ENCODE measurements at regions not wholly inside any gene's neighbourhood (a gene's known extent, or its start where the extent isn't known, plus 50 kb on each side); places are given as distances from the start of the nearest gene placed in this dataset.
A peak's percentile ranks its signal among the peaks of the same experiment; 100 is the strongest.
"Not testable (repeated sequence)": the region's sequence is repeated elsewhere in the genome, so short reads cannot be mapped to it uniquely, and the experiment has no call there.

DNA sequence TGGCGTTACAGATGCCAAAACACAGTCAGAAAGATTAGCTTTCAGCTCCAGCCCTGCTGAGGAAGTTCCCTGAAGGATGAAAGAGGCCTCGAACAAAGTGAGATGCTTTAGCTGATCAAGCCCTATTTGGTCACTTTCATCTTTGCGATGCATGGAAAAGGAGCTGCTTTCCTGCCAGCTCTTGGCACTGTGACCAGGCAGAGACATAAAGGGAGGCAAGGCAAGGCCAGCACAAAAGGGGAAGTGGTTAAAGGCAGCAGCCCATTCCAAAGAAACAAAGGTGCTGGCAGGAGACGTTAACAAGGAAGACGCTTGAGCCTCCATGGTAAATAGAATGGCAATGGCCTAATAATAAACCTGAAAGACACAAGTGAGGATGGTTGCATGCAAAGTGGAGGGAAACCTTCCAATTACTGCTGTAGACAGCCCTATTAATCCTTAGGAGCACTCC, 617.1 kb upstream of the INTU start:
- DNase-seq, result no peak
- in situ Hi-C loops (cut with HindIII; ENCODE audit: low pct_ligation_motif_present, low pct_unique_long_range_greater_than_20kb, low sequenced_read_pairs), result no loop called here

DNA sequence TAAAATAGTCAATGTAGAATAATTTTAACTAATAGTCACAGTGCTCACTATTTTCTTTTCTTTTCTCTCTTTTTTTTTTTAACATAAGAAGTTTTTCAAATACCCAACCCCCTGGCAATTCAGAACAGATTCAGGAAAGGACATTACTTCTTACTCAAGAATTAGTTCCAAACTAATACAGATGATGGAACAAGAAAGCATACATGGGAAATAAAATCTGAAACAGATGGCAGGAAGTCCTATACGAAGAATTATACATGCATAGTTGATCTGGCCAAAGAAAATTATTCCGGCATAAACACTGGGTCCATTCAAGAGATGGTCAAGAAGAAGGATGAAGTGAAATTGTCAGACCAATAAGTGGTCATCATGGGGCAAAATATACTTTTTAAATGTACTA, 614.4 kb upstream of the INTU start:
- DNase-seq, result no peak
- in situ Hi-C loops (cut with HindIII; ENCODE audit: low pct_ligation_motif_present, low pct_unique_long_range_greater_than_20kb, low sequenced_read_pairs), result no loop called here

DNA sequence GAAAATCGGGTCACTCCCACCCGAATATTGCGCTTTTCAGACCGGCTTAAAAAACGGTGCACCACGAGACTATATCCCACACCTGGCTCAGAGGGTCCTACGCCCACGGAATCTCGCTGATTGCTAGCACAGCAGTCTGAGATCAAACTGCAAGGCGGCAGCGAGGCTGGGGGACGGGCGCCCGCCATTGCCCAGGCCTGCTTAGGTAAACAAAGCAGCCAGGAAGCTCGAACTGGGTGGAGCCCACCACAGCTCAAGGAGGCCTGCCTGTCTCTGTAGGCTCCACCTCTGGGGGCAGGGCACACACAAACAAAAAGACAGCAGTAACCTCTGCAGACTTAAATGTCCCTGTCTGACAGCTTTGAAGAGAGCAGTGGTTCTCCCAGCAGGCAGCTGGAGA, 611.9 kb upstream of the INTU start:
- in situ Hi-C loops (cut with HindIII; ENCODE audit: low pct_ligation_motif_present, low pct_unique_long_range_greater_than_20kb, low sequenced_read_pairs); DNase-seq: not testable (repeated sequence)

DNA sequence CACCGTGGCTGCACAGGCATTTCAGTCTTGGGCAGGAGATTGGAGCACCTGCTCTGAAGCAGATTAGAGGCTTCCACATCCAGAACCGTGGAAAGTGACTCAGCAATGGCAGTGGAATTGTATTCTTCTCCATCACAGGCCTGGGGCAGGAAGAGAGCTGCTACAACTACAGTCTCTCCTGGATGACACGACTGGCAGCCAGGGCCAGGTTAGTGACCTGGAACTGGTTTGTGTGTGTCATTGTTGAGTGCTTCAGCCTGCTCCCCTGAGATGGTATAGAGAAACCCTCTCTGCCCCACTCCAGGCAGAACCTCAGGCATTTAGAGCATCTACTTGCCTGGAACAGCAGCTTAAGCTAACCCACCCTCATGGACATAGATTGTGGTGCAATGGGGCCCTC, 596.5 kb upstream of the INTU start:
- in situ Hi-C loops (cut with HindIII; ENCODE audit: low pct_ligation_motif_present, low pct_unique_long_range_greater_than_20kb, low sequenced_read_pairs), result no loop called here
- DNase-seq, result no peak

DNA sequence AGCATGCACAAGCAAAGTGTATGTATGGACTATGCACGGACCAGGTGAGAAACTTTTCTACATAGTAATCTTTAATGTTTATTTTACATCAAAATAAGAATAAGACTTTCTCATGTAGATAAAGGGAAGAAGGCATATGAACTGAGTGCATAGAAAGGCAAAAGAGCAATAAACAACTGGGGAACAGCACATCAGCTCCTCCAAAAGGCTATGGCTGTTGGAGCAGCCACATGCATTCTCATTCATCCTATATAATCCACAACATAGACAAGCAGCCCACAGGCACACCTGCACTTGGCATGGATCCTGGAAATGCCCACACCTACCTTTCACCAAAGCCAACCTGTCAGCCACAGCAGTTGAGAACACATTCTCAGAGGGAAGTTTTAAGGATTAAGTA, 586.9 kb upstream of the INTU start:
- in situ Hi-C loops (cut with HindIII; ENCODE audit: low pct_ligation_motif_present, low pct_unique_long_range_greater_than_20kb, low sequenced_read_pairs), result no loop called here

DNA sequence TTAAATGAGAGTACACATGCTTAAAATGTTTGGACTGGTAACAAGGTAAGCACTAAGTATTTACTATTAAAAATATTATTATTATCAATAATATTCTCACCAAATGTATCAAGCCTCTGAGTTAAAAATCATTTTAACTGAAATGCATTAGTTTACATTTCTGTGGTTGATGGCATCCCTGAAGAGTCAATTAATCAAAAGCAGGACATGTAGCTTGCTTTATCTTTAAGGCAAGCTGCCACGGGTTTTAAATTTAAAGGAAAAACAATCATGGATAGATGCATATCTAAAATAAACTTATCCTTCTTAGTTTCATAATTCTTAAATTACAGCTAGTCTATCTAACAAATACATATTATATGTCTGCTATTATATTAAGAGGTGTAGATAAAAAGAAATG, 584.8 kb upstream of the INTU start:
- in situ Hi-C loops (cut with HindIII; ENCODE audit: low pct_ligation_motif_present, low pct_unique_long_range_greater_than_20kb, low sequenced_read_pairs), result no loop called here
- DNase-seq, result no peak

More for the DNA sequence above, 586.9 kb upstream of the INTU start:
- DNase-seq, result no peak

DNA sequence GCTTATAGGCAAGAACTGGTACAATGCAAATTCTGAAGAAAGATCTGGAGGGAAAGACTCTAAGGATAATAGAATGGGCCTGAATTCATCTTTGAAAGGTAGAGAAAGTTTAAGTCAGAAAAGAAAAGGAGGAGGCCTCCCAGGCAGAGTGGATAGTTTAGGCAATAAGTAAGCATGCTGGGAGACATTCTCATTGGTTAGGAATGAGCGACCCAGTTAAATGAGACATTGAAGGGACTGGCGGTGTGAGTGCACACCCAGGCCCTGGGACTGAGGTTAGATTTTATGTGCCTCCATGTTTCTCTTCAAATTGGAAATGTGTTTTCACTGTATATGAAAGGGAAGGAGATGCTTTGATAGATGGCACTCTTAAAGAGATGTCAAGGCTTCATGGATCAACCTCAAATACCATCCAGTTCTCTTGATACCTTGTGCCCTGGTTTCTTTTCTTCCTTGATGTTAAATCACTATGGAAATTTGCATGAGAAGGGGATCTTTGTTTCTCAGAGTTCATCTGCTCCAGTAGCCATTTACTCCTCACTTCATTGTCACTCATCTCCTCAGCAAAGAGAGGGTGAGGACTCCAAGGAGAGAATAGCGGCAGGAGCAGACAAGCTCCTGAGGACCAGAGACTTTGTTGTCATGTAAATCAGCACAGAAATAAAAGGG, 584.2 kb upstream of the INTU start:
- no peak for DNase-seq
- in situ Hi-C loops (cut with HindIII; ENCODE audit: low pct_ligation_motif_present, low pct_unique_long_range_greater_than_20kb, low sequenced_read_pairs), result no loop called here

DNA sequence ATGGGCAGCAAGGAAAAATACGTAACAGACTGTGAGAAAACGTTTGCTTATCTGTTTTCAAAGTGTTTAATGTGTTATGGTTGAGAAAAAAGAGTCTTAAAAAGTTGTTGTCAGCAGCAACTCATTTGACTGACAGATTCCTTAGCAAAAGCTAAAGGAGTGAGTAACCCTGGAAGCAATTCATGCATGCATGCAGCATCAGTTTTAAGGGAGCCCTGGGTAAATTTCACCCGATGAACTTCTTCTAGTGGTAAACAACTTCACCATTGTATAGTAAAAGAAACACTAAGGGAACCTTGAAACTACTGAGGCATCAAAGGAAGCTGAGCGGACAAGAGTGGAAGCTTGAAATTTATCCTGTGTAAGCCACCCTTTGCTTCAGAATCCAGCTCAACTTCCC, 583.2 kb upstream of the INTU start:
- in situ Hi-C loops (cut with HindIII; ENCODE audit: low pct_ligation_motif_present, low pct_unique_long_range_greater_than_20kb, low sequenced_read_pairs), result no loop called here
- DNase-seq, result peak; percentile 34

DNA sequence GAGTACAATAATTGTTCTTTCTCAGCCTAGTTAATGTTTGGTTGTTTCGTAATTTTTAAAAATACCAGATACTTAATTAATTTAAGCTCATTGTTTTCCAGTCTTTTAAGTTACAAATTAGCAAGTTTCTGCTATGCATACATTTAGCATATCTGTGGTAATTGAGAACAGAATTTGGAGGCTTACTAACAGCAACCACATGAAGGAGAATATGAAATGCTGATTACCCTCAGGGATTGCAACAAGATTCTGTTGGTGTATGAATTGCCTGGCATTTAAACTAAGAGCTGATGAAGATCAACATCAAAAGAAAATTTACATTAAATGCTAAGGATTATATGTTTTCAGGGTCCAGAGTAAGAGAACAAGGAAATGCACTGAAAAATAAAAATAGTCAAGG, 580.0 kb upstream of the INTU start:
- no peak for DNase-seq
- in situ Hi-C loops (cut with HindIII; ENCODE audit: low pct_ligation_motif_present, low pct_unique_long_range_greater_than_20kb, low sequenced_read_pairs), result no loop called here

DNA sequence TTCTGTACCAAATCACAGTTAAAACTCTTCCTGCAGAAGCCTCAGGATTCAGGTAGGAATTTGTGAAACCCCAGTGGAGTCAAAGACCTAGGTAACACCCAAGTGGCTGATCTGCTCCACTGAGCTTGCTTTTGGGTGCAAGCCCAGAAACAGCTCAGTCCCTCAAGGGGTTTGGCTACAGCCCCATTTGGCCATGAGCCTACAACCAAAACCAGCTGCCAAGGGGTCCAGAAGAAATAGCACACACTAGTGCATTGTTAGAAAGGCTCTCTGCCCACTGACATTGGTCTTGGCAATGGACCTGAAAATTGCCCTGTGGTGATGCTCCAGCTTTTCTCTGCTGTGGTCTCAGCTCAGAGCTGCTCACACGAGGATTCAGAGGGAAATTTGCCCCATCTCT, 577.4 kb upstream of the INTU start:
- DNase-seq, result peak; percentile 79
- in situ Hi-C loops (cut with HindIII; ENCODE audit: low pct_ligation_motif_present, low pct_unique_long_range_greater_than_20kb, low sequenced_read_pairs), result no loop called here

DNA sequence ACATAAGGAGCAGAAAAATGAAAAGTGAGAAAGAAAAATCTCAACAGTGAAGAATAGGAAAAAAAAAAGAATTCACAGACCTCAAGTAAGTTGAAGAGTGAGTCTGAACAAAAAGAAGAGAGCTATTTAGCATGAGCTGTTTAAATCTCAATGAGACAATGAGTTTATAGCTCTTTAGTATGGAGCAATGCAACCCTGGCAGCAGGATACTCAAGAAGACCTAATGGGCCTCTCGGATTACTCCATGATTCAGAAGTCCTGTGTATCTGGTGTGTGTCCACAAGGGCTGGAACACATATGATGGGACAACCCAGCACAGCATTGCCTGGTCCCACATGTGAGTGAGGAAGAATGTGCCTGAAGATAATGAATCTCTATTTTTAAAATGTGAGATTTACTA, 563.1 kb upstream of the INTU start:
- no peak for DNase-seq
- in situ Hi-C loops (cut with HindIII; ENCODE audit: low pct_ligation_motif_present, low pct_unique_long_range_greater_than_20kb, low sequenced_read_pairs), result no loop called here

DNA sequence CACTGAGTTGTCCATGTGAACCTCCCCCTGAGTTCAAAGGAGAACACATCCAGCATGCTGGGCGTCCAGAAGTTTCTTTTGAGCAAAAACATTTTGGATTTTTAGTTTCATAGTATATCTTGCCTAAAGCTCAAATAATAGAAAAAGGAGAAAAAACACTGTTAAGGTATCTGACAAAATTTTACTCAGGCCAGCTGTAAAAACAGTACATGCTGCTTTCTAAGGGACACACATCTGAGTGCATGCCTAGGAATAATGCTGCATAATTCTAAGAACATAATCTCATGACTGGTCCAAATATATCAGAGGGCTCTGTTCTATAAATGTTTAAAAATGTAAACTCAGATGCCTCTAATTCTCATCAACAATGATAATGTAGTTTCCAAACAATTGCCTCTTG, 561.3 kb upstream of the INTU start:
- in situ Hi-C loops (cut with HindIII; ENCODE audit: low pct_ligation_motif_present, low pct_unique_long_range_greater_than_20kb, low sequenced_read_pairs), result no loop called here
- DNase-seq, result no peak

DNA sequence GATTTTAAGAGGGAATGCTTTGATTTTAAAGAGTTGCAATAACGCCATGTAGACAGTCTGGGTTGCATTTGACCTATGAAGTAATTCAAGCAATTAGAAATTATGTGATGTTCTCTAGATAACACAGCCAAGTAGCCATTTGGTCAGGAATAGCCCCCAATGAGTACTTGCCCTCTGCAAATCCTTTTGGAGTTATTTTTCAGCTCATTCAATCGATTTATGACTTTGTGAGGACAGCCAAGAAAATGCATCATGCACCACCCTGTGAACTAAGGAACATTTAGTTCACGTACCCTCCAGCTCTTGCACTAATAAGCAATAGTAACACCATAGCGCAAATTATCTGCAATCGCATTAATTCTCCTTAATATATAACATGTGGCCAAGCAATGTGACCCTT, 552.6 kb upstream of the INTU start:
- no peak for DNase-seq

DNA sequence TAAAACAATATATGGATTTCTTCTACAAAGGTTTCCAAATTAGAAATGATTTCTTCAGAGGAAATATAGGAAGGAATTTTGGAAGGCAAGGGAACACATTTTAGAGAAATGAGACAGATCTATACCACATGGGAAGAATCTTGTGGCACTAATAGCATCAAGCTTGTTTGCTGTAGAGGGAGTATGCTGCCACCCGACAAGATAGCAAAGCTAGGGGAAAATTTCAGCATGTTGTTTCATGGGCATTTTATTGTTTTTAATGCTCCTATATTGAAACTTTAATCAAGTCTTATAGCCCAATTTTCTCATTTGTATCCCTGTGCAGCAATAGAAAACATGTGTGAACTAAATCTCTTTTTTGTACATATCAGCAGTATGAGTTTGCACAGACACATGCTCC, 551.7 kb upstream of the INTU start:
- in situ Hi-C loops (cut with HindIII; ENCODE audit: low pct_ligation_motif_present, low pct_unique_long_range_greater_than_20kb, low sequenced_read_pairs), result no loop called here
- no peak for DNase-seq

More for the DNA sequence above, 552.6 kb upstream of the INTU start:
- in situ Hi-C loops (cut with HindIII; ENCODE audit: low pct_ligation_motif_present, low pct_unique_long_range_greater_than_20kb, low sequenced_read_pairs), result no loop called here

DNA sequence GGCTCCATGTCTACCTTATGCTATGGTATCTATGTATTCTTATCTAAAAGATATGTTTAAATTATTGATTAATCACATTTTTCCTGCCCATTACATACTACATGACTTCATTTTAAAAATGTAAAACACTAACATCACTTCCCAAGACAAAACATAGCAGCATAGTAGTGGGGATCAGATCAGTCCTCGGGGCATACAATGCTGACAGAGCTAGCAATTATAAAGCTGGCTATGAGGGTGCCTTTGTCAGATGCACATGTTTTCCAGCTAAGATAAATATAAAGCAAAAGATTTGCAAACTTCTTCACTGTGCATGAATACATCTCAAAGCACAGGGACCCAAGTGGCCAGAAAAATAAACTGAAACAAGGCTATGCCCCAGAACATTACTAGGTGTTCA, 549.8 kb upstream of the INTU start:
- DNase-seq, result no peak
- in situ Hi-C loops (cut with HindIII; ENCODE audit: low pct_ligation_motif_present, low pct_unique_long_range_greater_than_20kb, low sequenced_read_pairs), result no loop called here

DNA sequence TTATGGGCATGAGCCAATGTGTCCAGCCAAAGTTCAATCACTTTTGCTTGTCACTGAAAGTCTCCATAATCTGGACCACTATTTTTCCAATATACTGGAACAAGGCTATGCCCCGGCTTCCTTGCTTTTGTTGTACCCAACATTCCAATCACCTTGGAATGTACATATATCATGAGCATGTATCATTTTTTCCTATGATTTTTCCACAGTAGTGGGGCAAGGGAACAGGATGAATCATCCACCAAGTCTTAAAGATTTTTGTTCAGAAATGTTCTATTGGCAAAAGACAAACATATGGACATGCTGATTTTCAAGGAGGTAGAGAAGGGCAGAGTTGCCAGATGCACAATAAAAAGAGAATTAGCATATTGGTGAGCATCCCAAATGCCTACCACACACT, 548.1 kb upstream of the INTU start:
- DNase-seq, result no peak
- in situ Hi-C loops (cut with HindIII; ENCODE audit: low pct_ligation_motif_present, low pct_unique_long_range_greater_than_20kb, low sequenced_read_pairs), result no loop called here

DNA sequence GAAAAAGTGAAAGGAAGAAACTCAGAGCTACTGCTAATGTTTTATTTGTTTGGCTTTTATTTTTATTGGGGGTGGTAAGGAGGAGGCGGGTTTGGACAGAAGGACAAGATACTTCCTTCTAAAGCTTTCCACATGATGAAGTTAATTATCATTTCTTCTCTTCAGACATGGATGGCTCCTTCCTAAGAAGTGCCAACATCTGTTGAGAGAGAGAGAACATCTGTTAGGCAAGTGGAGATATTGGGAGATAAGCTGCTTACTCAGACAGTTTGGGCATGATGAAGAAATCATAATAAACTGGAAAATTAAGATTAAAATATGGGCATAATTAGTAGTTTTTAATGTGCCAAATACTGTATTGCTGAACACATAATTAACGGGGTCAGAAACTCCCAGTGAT, 535.7 kb upstream of the INTU start:
- in situ Hi-C loops (cut with HindIII; ENCODE audit: low pct_ligation_motif_present, low pct_unique_long_range_greater_than_20kb, low sequenced_read_pairs), result no loop called here
- no peak for DNase-seq

DNA sequence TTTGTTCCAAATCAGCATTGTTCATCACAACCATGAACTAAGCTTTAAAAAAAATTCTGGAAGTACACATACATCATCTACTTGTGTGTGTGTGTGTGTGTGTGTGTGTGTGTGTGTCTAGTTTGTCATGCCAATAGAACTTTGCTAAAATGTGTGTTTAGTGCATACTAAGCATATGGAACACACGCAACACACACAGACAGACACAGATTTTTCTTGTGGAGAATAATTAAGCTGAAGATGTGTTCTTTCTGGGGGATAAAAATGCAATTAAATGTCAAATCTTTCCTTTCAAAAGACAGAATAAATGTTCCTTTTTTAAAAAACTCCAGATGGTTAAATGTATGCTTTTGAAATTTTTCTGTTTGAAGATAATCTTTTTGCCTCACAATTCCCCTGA, 530.4 kb upstream of the INTU start:
- no peak for DNase-seq
- in situ Hi-C loops (cut with HindIII; ENCODE audit: low pct_ligation_motif_present, low pct_unique_long_range_greater_than_20kb, low sequenced_read_pairs), result no loop called here

DNA sequence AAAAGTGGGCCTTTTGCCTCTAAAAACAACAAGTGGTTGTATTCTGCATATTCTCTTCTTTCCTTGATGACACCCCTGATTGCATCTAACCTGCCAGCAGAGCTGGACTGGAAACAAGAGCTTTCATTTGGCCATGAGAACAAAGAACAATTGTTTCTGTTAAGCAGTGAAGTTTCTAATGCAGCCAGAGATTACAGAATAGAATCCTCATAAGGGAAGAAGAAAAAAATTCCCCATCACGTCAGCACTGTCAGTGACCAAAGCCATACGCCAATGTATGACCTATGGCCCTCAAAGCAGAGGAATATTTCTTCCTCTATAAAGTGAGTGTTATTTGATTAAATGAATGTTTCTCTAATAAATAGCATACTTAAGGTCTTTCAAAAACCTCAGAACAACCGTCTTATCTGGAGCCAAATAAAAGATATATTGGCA, 529.1 kb upstream of the INTU start:
- in situ Hi-C loops (cut with HindIII; ENCODE audit: low pct_ligation_motif_present, low pct_unique_long_range_greater_than_20kb, low sequenced_read_pairs), result no loop called here
- no peak for DNase-seq

DNA sequence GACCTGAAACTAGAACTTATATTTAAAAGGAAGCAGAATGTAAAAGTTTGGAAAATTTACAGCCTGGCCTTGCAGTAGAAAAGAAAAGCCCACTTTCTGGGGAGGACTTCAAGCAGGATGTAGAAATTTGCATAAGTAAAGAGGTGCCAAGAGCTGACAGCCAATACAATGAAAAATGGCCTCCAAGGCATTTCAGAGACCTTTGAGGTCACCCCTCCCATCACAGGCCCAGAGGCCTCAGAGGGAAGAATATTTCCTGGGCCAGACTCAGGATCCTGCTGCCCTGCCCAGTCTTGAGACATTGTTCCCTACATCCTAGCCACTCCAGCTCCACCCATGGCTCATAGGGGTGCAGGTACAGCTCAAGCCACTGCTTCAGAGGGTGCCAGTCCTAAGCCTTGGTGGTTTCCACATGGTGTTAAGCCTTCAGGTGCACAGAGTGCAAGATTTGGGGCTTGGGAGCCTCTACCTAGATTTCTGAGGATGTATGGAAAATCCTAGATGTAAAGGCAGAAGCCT, 518.9 kb upstream of the INTU start:
- no peak for DNase-seq
- in situ Hi-C loops (cut with HindIII; ENCODE audit: low pct_ligation_motif_present, low pct_unique_long_range_greater_than_20kb, low sequenced_read_pairs), result no loop called here

DNA sequence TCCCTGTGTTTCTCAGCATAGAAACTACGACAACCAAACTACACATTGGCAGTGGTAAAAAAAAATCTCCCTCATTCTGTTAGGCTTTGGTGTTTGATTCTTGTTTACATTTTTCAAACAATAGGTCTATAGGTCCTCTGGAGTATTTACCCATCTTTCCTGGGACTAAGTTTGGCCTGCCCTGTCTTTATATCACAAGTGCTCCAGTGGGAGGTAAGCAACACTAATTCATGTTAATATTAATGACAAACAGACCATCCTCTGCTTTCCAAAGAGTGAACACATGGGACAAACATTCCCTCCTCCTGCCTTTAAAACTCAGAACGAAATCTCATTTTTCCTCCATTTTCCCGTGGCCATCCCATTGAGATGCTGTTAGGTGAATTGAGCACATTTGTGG, 514.1 kb upstream of the INTU start:
- no peak for DNase-seq
- in situ Hi-C loops (cut with HindIII; ENCODE audit: low pct_ligation_motif_present, low pct_unique_long_range_greater_than_20kb, low sequenced_read_pairs), result no loop called here
